GM12878 (cell line): ENCODE measurements at regions not wholly inside any gene's neighbourhood (a gene's known extent, or its start where the extent isn't known, plus 50 kb on each side); places are given as distances from the start of the nearest gene placed in this dataset.

Source experiments
- ATAC-seq: fragments of 200-7000 bp; cut with Tn5 transposase; 3 replicates; pipeline ENCODE4 v1.9.1; 2020; ENCODE audit warnings: mild to moderate bottlenecking, moderate library complexity
- BruUV-seq: library from RNA; stranded (reverse); fragments of 400-500 nt; replicated peaks from 2 replicates; lab custom pipeline; 2021; lab: Mats Ljungman, UMichigan
- CTCF ChIA-PET: fragments of 300-600 bp; sonication (Branson Sonifier 250); formaldehyde crosslinking; extraction: SDS; loops from one replicate; lab custom pipeline; 2021; ENCODE audit warnings: inconsistent platforms; lab: Yijun Ruan, JAX
- POLR2A ChIA-PET: fragments of 350-600 bp; formaldehyde crosslinking; extraction: SDS; loops from one replicate; lab custom pipeline; 2021; ENCODE audit warnings: inconsistent platforms; lab: Charles Lee
- RAD21 ChIA-PET: fragments of 300-600 bp; sonication (Branson Sonifier 250); formaldehyde crosslinking; loops from one replicate; lab custom pipeline; 2023; ENCODE audit warnings: antibody characterized with exemption; ENCODE audit not compliant: unreplicated experiment; lab: Charles Lee
- SMC1A ChIA-PET: fragments of 300-600 bp; sonication (Branson Sonifier 250); formaldehyde crosslinking; loops from one replicate; lab custom pipeline; 2023; ENCODE audit not compliant: unreplicated experiment, uncharacterized antibody; lab: Charles Lee
- DNase-seq: peaks from one replicate; pipeline ENCODE4 v3.0.0-alpha.2; 2011; ENCODE audit warnings: low read depth, low spot score
- FAIRE-seq: peaks from 3 replicates; lab custom pipeline; 2011; peaks lifted over from hg19 to GRCh38; lab: Jason Lieb, UNC
- H2AFZ ChIP-seq: 2 replicates; pipeline ENCODE4 v1.6.0; 2011; ENCODE audit warnings: low read depth, low read length, control low read depth; ENCODE audit not compliant: control insufficient read depth
- H3K27ac ChIP-seq: 2 replicates; pipeline ENCODE4 v1.5.1; 2011; ENCODE audit warnings: control low read depth; ENCODE audit not compliant: control insufficient read depth, insufficient read depth
- H3K27me3 ChIP-seq, 2 experiments: replicated peaks in 1 of 2; 2 replicates each; pipeline versions ENCODE4 v1.6.0 to v1.6.1; 2011; ENCODE audit warnings: low read length in 1 of 2; ENCODE audit not compliant: control insufficient read depth in 2 of 2, insufficient read depth in 2 of 2
- H3K36me3 ChIP-seq, 2 experiments: 2 replicates each; pipeline ENCODE4 v1.5.1; 2011; ENCODE audit warnings: low read length in 1 of 2; ENCODE audit not compliant: control insufficient read depth in 2 of 2, insufficient read depth in 2 of 2
- H3K4me1 ChIP-seq: 2 replicates; pipeline ENCODE4 v1.6.1; 2011; ENCODE audit warnings: mild to moderate bottlenecking, low read length, moderate library complexity, mixed read lengths; ENCODE audit not compliant: control insufficient read depth, insufficient read depth
- H3K4me2 ChIP-seq: 2 replicates; pipeline ENCODE4 v1.6.0; 2011; ENCODE audit warnings: control low read depth; ENCODE audit not compliant: control insufficient read depth, insufficient read depth
- H3K4me3 ChIP-seq: fragments of 200-600 bp; sonication (generic); 2 replicates; pipeline ENCODE4 v1.5.1; 2016
- H3K79me2 ChIP-seq: 2 replicates; pipeline ENCODE4 v1.6.0; 2011; ENCODE audit warnings: low read length; ENCODE audit not compliant: control insufficient read depth, insufficient read depth
- H3K9ac ChIP-seq: 2 replicates; pipeline ENCODE4 v1.8.0; 2011; ENCODE audit warnings: low read length, control low read depth, mixed read lengths; ENCODE audit not compliant: control insufficient read depth, insufficient read depth
- H3K9me3 ChIP-seq: replicated peaks from 3 replicates; pipeline ENCODE4 v1.5.1; 2011; ENCODE audit warnings: mild to moderate bottlenecking, low read length; ENCODE audit not compliant: control insufficient read depth, insufficient read depth
- H4K20me1 ChIP-seq: 2 replicates; pipeline ENCODE4 v1.6.0; 2011; ENCODE audit not compliant: control insufficient read depth, insufficient read depth
- ATF3 ChIP-seq: IDR thresholded peaks from 2 replicates; pipeline ENCODE4 v1.6.1; 2011; ENCODE audit warnings: low read depth, mild to moderate bottlenecking, low read length, moderate library complexity, borderline replicate concordance; ENCODE audit errors: extremely low read depth
- EGR1 ChIP-seq, 2 experiments: IDR thresholded peaks; 1 replicate in 1 of 2; 2 replicates in 1 of 2; pipeline ENCODE4 v1.6.1; 2011 to 2012; ENCODE audit warnings: low read depth in 2 of 2, low read length in 2 of 2, borderline replicate concordance in 1 of 2, mild to moderate bottlenecking in 1 of 2, moderate library complexity in 1 of 2
- MXI1 ChIP-seq: fragments of 150-350 bp; IDR thresholded peaks from 2 replicates; pipeline ENCODE4 v1.6.1; 2011; ENCODE audit warnings: low read depth, mild to moderate bottlenecking, inconsistent platforms, low read length, improper control_type of control experiment
- NBN ChIP-seq: fragments of 450-650 bp; IDR thresholded peaks from 2 replicates; pipeline ENCODE4 v1.6.1; 2016
- NFYB ChIP-seq: IDR thresholded peaks from 2 replicates; pipeline ENCODE4 v1.6.1; 2011; ENCODE audit warnings: low read depth, mild to moderate bottlenecking, low read length, improper control_type of control experiment, moderate library complexity; ENCODE audit not compliant: insufficient read depth
- PAX8 ChIP-seq: fragments of 450-650 bp; IDR thresholded peaks from 2 replicates; pipeline ENCODE4 v1.6.1; 2017; ENCODE audit warnings: mild to moderate bottlenecking, moderate library complexity
- POU2F2 ChIP-seq: IDR thresholded peaks from 3 replicates; pipeline ENCODE4 v1.6.1; 2011; ENCODE audit warnings: low read depth, mild to moderate bottlenecking, low read length, borderline replicate concordance
- STAT3 ChIP-seq: IDR thresholded peaks from 2 replicates; pipeline ENCODE4 v1.6.1; 2011; ENCODE audit warnings: low read depth, low read length, improper control_type of control experiment
- TCF7 ChIP-seq: IDR thresholded peaks from 2 replicates; pipeline ENCODE4 v1.6.1; 2014; ENCODE audit warnings: antibody characterized with exemption, borderline replicate concordance
- ZNF24 ChIP-seq: fragments of 450-650 bp; IDR thresholded peaks from 2 replicates; pipeline ENCODE4 v1.6.1; 2017; ENCODE audit warnings: antibody characterized with exemption, mild to moderate bottlenecking
- ZNF622 ChIP-seq: fragments of 450-650 bp; IDR thresholded peaks from 2 replicates; pipeline ENCODE4 v1.6.1; 2017; ENCODE audit warnings: mild to moderate bottlenecking, inconsistent platforms
- WGBS: methylation state at CpG from one replicate; pipeline ENCODE4 v1.1.6; 2016; ENCODE audit warnings: low lambda C conversion rate; ENCODE audit not compliant: insufficient replicate concordance, insufficient coverage; ENCODE audit errors: missing lambda C conversion rate; 5-methylcytosine and 5-hydroxymethylcytosine counted together
- in situ Hi-C: fragments of 300-500 bp; cut with MboI; formaldehyde crosslinking; loops from 9 replicates; pipeline ENCODE4 v1.14.3; 2018; ENCODE audit warnings: mixed read lengths
- intact Hi-C: fragments of 100-400 bp; cut with micrococcal nuclease; formaldehyde crosslinking; loops from one replicate; pipeline ENCODE4 v1.14.2; 2022; ENCODE audit not compliant: unreplicated experiment

GRCh38 chr1:172814428-172814827 is 155.5 kb downstream of the FASLG start:
- Histone ChIP-seq H3K4me1 (peaks cover 14% of the 10 kb centered on the region), H3K27ac (no peak overlapping the region), H2AFZ (no peak overlapping the region), H3K4me2 (no peak overlapping the region), H4K20me1 (no peaks in the 10 kb centered on the region), H3K9me3 (peaks cover 23% of the 10 kb centered on the region; the same call in 2 of the 3 replicates), H3K27me3 (peaks cover 0 to 6% of the 10 kb centered on the region in 2 experiments; a peak in 1 of 4 replicates), H3K36me3 (no peaks in the 10 kb centered on the region), H3K4me3 (no peak overlapping the region)
- intact Hi-C loops (no loop called here), in situ Hi-C loops (no loop called here)
- RAD21 ChIA-PET, result no interaction called here
- FAIRE-seq (no peak), DNase-seq (no peak)
- WGBS, result 39% methylated on average over 2 of the region's 2 CpGs
- POLR2A ChIA-PET, result no interaction called here
- no TSS peak for BruUV-seq
- CTCF ChIA-PET, result interaction anchor here (1.4 to 14.9 kb wide), 2 partner anchors 28 to 388 kb away, joined by 3 to 414 read pairs; partner anchors contain the start of gene TNFSF4
- TF ChIP-seq EGR1 (IDR thresholded peaks at IDR 0.05; ENCODE audit: borderline replicate concordance in 1 of 2, low read depth in 2 of 2, low read length in 2 of 2), result no peak
- no peak for TF ChIP-seq POU2F2
- no peak for TF ChIP-seq ZNF24
- no peak for TF ChIP-seq NBN
- no peak for TF ChIP-seq NFYB
- no peak for TF ChIP-seq TCF7
- TF ChIP-seq STAT3, result no peak
- no peak for TF ChIP-seq ATF3
- no peak for TF ChIP-seq MXI1
- TF ChIP-seq ZNF622, result no peak
- no peak for TF ChIP-seq PAX8
- TF ChIP-seq, all 136 proteins: peak for 0
- no peaks in the 10 kb centered on the region for H3K79me2 ChIP-seq
- H3K9ac ChIP-seq, result no peak overlapping the region
- ATAC-seq, result no peak
- SMC1A ChIA-PET, result interaction anchor here (0.6 to 1.4 kb wide), 2 partner anchors 69 to 74 kb away, joined by 3 to 4 read pairs; no protein-coding TSS in a partner anchor
